HG03103 (cell line): ENCODE measurements at regions not wholly inside any gene's neighbourhood (a gene's known extent, or its start where the extent isn't known, plus 50 kb on each side); places are given as distances from the start of the nearest gene placed in this dataset.
"Not testable (repeated sequence)": the region's sequence is repeated elsewhere in the genome, so short reads cannot be mapped to it uniquely, and the experiment has no call there.

Experiments
- ATAC-seq: cut with Tn5 transposase; IDR thresholded peaks from one replicate; pipeline ENCODE4 v1.9.1; 2021; ENCODE audit warnings: low read depth; ENCODE audit not compliant: unreplicated experiment

DNA sequence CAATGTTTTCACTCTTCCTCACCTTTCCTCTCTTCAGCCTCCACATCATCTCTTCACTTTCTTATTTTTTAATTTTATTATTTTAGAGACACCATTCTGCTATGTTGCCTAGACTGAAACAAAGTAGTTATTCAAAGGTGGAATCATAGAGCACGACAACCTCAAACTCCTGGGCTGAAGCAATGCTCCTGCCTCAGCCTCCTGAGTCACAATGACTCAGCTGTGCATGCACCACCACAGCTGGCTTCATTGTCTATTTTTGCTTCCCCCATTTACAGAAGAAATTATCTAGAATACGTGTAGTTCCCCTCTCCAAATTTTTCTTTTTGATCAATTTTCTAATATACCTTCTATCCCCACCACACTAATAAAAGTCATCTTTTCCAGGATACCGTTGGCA is 911.5 kb upstream of the SOX11 start:
- ATAC-seq = no peak

GRCh38 chr2:4782647-4783046 is 909.5 kb upstream of the SOX11 start:
- ATAC-seq = no peak

- no peak for ATAC-seq
These were observed 900.7 kb upstream of the SOX11 start for GRCh38 chr2:4791488-4791887.

GRCh38 chr2:4792126-4792525 is 900.1 kb upstream of the SOX11 start:
- ATAC-seq = no peak

DNA sequence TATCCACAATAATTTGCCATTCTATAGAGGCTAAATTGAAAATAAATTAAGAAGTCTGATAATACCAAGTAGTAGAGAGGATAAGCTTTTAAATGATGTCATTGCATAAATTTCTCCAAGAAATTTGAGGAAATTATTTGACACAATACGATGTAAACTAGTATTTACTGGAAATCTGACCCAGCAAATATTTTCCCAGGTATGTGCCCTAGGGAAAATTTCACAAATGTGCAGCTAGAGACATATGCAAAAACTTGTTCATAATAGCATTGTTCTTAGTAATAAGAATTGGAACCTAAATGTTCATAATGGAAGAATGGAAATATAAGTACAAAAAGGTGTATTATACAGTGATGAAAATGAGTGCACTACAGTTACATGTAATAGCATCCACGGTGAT is 888.8 kb upstream of the SOX11 start:
- ATAC-seq = no peak

DNA sequence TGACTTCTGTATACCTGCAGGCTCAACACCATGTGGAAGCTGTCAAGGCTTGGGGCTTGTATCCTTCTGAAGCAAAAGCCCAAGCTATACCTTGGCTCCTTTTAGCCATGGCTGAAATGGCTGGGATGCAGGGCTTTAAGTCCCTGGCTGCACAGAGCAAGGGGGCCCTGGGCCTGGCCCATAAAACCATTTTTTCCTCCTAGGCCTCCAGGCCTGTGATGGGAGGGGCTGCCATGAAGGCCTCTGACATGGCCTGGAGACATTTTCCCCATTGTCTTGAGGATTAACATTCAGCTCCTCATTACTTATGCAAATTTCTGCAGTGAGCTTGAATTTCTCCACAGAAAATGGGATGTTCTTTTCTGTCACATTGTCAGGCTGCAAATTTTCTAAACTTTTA is 878.0 kb upstream of the SOX11 start:
- ATAC-seq = not testable (repeated sequence)

DNA sequence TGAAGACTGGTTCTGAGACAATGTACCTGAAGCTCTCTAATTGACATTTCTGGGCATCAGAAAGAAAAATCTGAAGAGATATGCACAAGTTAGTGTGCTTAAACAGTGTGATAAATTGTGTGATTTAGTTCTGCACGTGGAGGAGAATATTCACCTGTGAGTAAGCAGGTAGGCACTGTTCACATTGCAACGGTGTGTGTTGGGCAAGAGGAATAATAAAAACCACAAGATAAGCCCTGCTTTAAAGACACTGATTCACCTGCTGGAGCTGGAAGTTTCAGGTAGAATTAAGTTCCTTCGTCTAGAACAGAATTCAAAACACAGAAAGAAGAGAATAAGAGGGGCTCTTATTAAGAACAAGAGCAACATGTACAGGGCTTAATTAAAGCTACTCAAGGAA is 864.3 kb upstream of the SOX11 start:
- ATAC-seq = no peak

- ATAC-seq = no peak
These were observed 863.4 kb upstream of the SOX11 start for GRCh38 chr2:4828682-4829374.

DNA sequence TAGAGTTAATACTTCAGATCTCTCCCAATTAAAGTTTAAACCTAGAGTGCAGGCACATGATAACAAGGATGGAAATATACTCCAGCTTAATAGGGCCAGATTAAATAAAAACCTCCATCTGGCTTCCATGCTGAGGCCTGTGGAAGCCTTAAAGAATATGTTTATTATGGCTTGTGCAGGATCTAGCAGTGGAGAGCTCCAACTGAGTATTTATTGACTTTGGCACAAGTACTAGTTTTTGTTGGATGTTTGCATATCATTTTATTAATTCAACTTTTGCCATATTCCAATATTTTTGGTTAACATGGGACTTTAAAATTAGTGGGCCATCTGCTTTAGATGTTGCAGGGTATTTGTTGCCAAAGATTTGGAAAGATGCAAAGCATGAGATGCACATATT is 860.4 kb upstream of the SOX11 start:
- ATAC-seq = no peak

DNA sequence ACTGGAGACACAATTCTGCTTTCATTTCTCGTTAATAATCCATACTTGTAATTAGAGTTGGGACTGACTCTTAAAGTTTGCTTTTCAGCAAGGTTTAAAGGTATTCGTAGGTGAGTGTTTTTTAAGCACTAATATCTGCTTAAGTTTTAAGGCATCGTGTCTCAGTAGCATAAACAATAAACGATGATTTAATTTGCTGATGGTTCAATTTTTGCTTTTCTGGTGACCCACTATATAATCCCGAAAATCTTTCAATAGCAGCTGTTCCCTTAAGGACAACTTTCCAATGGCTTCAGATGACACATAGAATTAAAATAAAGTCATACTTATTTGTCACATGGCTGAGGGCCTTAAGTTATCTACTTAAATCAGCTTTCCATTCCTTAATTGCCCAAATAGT is 859.5 kb upstream of the SOX11 start:
- ATAC-seq = no peak

- ATAC-seq = no peak
These were observed 853.6 kb upstream of the SOX11 start for GRCh38 chr2:4838626-4839025.

- no peak for ATAC-seq
These were observed 851.4 kb upstream of the SOX11 start for GRCh38 chr2:4840791-4841190.

- no peak for ATAC-seq
These were observed 847.3 kb upstream of the SOX11 start for GRCh38 chr2:4844881-4845280.

- no peak for ATAC-seq
These were observed 830.2 kb upstream of the SOX11 start for GRCh38 chr2:4862031-4862430.

DNA sequence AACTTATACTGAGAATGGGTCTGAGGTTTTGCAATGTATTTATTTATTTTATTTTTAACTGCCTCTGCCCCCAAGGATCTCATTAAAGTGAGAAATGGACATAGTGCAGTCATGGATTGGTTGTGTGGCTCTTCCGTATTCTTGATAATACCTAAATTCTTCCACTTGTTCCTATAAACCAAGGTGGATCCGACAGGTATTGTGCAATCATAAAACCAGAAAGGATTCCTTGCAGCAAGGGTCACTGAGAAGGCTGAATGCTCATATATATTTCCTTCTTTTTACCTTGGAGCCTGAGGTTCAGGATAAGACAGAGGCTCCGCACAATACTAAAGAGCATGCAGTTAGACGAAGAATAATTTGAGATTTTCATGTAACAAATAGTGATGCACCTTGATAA is 826.0 kb upstream of the SOX11 start:
- ATAC-seq = no peak

DNA sequence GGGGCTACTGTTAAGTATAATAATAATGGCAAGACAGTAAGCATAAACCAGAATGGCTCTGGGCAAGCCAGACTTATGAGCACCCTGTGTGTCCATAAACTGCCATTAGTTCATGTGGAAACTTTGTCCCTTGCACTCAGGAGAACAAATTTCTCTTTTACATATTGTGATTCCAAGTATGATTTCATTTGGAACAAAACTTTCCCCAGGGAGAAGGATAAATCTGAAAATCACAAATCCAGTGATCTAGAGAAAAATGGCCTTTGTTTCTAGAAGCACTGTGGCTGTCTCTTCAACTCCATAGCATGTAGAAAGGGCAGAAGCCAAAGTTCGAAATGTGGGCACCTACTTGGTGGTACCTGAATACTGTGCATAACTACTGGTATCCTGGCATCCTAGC is 823.7 kb upstream of the SOX11 start:
- no peak for ATAC-seq

- no peak for ATAC-seq
These were observed 823.0 kb upstream of the SOX11 start for GRCh38 chr2:4869154-4869553.

DNA sequence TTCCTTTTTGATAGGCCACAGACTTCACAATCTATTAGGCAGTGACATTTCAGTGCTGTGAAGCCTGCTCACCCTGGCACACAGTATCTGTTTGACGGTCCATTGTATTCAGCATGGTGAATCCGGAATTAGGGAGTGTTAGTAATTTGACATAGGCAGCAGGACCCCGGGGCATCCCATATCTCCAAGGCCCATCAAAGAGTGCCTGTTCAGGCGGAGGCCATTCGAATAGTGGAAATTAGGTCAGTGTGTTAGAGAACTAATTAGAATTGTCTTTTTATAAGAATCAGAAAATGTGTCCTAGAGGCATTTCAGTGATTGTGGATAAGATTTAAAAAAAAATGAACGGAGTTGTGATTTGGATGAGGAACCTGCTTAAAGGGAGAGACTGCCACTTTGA is 818.8 kb upstream of the SOX11 start:
- no peak for ATAC-seq

- ATAC-seq = no peak
These were observed 818.1 kb upstream of the SOX11 start for GRCh38 chr2:4873876-4874593.

DNA sequence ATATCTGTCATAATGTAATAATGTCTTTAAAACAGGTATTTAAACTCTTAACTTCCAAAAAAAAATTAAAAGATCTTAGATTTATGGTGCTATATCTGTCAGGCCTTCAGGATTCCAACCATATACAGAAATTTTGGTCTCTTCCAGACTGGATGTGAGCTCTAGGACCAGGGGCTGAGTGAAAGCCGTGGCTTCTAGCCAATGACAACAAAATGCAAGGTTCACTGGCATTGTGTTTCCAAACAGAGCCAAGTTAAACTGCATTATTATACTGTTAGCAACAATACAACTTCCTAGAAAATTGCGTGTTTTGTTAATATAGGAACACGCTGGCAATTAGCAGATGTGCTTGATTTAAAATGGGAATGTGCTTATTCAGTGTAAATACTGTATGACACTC is 809.8 kb upstream of the SOX11 start:
- no peak for ATAC-seq

GRCh38 chr2:4882941-4883340 is 809.2 kb upstream of the SOX11 start:
- no peak for ATAC-seq

GRCh38 chr2:4883375-4883774 is 808.8 kb upstream of the SOX11 start:
- ATAC-seq = no peak
